SK-N-SH (cell line): ENCODE measurements at regions not wholly inside any gene's neighbourhood (a gene's known extent, or its start where the extent isn't known, plus 50 kb on each side); places are given as distances from the start of the nearest gene placed in this dataset.

Experiments
- CTCF ChIA-PET: fragments of 300-600, 350-600 bp; formaldehyde crosslinking; extraction: SDS; loops from one replicate; lab custom pipeline; 2021; lab: Yijun Ruan, JAX
- POLR2A ChIA-PET: fragments of 350-600 bp; sonication (Branson Sonifier 250); formaldehyde crosslinking; extraction: SDS; loops from one replicate; lab custom pipeline; 2020; ENCODE audit warnings: antibody characterized with exemption, inconsistent platforms; lab: Yijun Ruan, JAX
- DNase-seq: peaks from one replicate; pipeline ENCODE4 v3.0.0; 2012
- H2AFZ ChIP-seq: fragments of 200-600 bp; sonication (generic); 2 replicates; pipeline ENCODE4 v1.8.1; 2016; ENCODE audit warnings: antibody characterized with exemption, mild to moderate bottlenecking, low read depth
- H3F3A ChIP-seq: fragments of 200-600 bp; sonication (generic); replicated peaks from 2 replicates; pipeline ENCODE3; 2016; ENCODE audit warnings: antibody characterized with exemption, mild to moderate bottlenecking; ENCODE audit not compliant: insufficient read depth
- H3K27ac ChIP-seq, 2 experiments: fragments of 200-500 bp in 1 of 2; fragments of 200-600 bp in 1 of 2; sonication (Bioruptor generic) in 1 of 2; sonication (generic), shearing (Covaris generic) in 1 of 2; 2 replicates each; pipeline versions ENCODE4 v1.5.1 to v1.6.1; 2014 to 2016; ENCODE audit warnings: low read depth in 2 of 2, inconsistent platforms in 1 of 2, low read length in 1 of 2, mild to moderate bottlenecking in 1 of 2, mixed read lengths in 1 of 2
- H3K27me3 ChIP-seq: fragments of 200-600 bp; sonication (generic), shearing (Covaris generic); 2 replicates; pipeline ENCODE4 v1.6.1; 2016; ENCODE audit warnings: mixed run types; ENCODE audit not compliant: insufficient read depth
- H3K36me3 ChIP-seq, 2 experiments: fragments of 200-500 bp in 1 of 2; fragments of 200-600 bp in 1 of 2; sonication (Bioruptor generic) in 1 of 2; sonication (generic) in 1 of 2; replicated peaks in 1 of 2; 2 replicates each; pipeline versions ENCODE3 to v1.5.1; 2014 to 2016; ENCODE audit warnings: low read length in 1 of 2, mild to moderate bottlenecking in 1 of 2; ENCODE audit not compliant: insufficient read depth in 2 of 2, control insufficient read depth in 1 of 2
- H3K4me1 ChIP-seq, 2 experiments: fragments of 200-500 bp in 1 of 2; fragments of 200-600 bp in 1 of 2; sonication (Bioruptor generic) in 1 of 2; sonication (generic), shearing (Covaris generic) in 1 of 2; 2 replicates each; pipeline versions ENCODE4 v1.5.1 to v1.6.1; 2014 to 2016; ENCODE audit warnings: low read depth in 1 of 2, low read length in 1 of 2, mixed run types in 1 of 2; ENCODE audit not compliant: insufficient read depth in 2 of 2, control insufficient read depth in 1 of 2
- H3K4me2 ChIP-seq: fragments of 200-600 bp; sonication (generic), shearing (Covaris generic); 2 replicates; pipeline ENCODE4 v1.6.1; 2017; ENCODE audit warnings: mixed run types
- H3K4me3 ChIP-seq, 2 experiments: fragments of 200-500 bp in 1 of 2; fragments of 200-600 bp in 1 of 2; sonication (Bioruptor generic) in 1 of 2; sonication (generic), shearing (Covaris generic) in 1 of 2; 2 replicates each; pipeline versions ENCODE4 v1.5.1 to v1.8.1; 2014 to 2016; ENCODE audit warnings: low read depth in 2 of 2, inconsistent platforms in 1 of 2, low read length in 1 of 2, mild to moderate bottlenecking in 1 of 2, mixed read lengths in 1 of 2, moderate library complexity in 1 of 2
- H3K79me2 ChIP-seq: fragments of 200-600 bp; sonication (generic); 2 replicates; pipeline ENCODE4 v1.8.1; 2017; ENCODE audit warnings: mild to moderate bottlenecking; ENCODE audit not compliant: insufficient read depth
- H3K9ac ChIP-seq: fragments of 200-600 bp; sonication (generic); 2 replicates; pipeline ENCODE4 v1.6.1; 2017; ENCODE audit warnings: mixed run types
- H3K9me2 ChIP-seq: fragments of 200-600 bp; sonication (generic); 2 replicates; pipeline ENCODE4 v1.6.1; 2017; ENCODE audit warnings: mixed run types
- H3K9me3 ChIP-seq: fragments of 200-600 bp; sonication (generic); 2 replicates; pipeline ENCODE4 v1.6.1; 2017; ENCODE audit warnings: mixed run types, mild to moderate bottlenecking, moderate library complexity
- H4K20me1 ChIP-seq: fragments of 200-600 bp; sonication (generic); 2 replicates; pipeline ENCODE4 v1.6.1; 2017; ENCODE audit warnings: mild to moderate bottlenecking, mixed run types; ENCODE audit not compliant: insufficient read depth
- CHD2 ChIP-seq: fragments of 150-350 bp; IDR thresholded peaks from 2 replicates; pipeline ENCODE4 v1.6.1; 2018; ENCODE audit warnings: low read length; ENCODE audit not compliant: partially characterized antibody
- GABPA ChIP-seq: IDR thresholded peaks from 2 replicates; pipeline ENCODE4 v1.4.0; 2012; ENCODE audit warnings: low read depth, mild to moderate bottlenecking
- GATA2 ChIP-seq: sonication (generic); formaldehyde crosslinking; IDR thresholded peaks from 2 replicates; pipeline ENCODE4 v1.5.0; 2020; ENCODE audit warnings: mild to moderate bottlenecking, missing genetic modification reagents
- MEF2A ChIP-seq: IDR thresholded peaks from 2 replicates; pipeline ENCODE4 v1.4.0; 2012; ENCODE audit warnings: low read depth, borderline replicate concordance
- MXI1 ChIP-seq: IDR thresholded peaks from 2 replicates; pipeline ENCODE4 v1.6.1; 2012; ENCODE audit warnings: mild to moderate bottlenecking, low read depth, low read length, improper control_type of control experiment
- RAD21 ChIP-seq: IDR thresholded peaks from 2 replicates; pipeline ENCODE4 v1.6.1; 2012; ENCODE audit warnings: mild to moderate bottlenecking, low read length
- RXRA ChIP-seq: IDR thresholded peaks from 2 replicates; pipeline ENCODE4 v1.4.0; 2012; ENCODE audit warnings: low read depth, mild to moderate bottlenecking, borderline replicate concordance
- SIN3A ChIP-seq: IDR thresholded peaks from 2 replicates; pipeline ENCODE4 v1.6.1; 2012; ENCODE audit warnings: low read depth, mild to moderate bottlenecking, low read length, moderate library complexity, borderline replicate concordance
- SMC3 ChIP-seq: IDR thresholded peaks from 2 replicates; pipeline ENCODE4 v1.6.1; 2012; ENCODE audit warnings: low read depth, low read length, improper control_type of control experiment
- TAF1 ChIP-seq: IDR thresholded peaks from 2 replicates; pipeline ENCODE4 v1.6.1; 2012; ENCODE audit warnings: low read depth, mild to moderate bottlenecking, low read length, moderate library complexity, borderline replicate concordance
- TCF12 ChIP-seq: IDR thresholded peaks from 2 replicates; pipeline ENCODE4 v1.4.0; 2012
- TEAD4 ChIP-seq: IDR thresholded peaks from 2 replicates; pipeline ENCODE4 v1.4.0; 2012; ENCODE audit warnings: mild to moderate bottlenecking, borderline replicate concordance; ENCODE audit not compliant: insufficient read depth
- USF2 ChIP-seq: fragments of 150-350 bp; IDR thresholded peaks from 2 replicates; pipeline ENCODE4 v1.6.1; 2017; ENCODE audit warnings: antibody characterized with exemption, low read length, low read depth, borderline replicate concordance
- ZBTB33 ChIP-seq: IDR thresholded peaks from 2 replicates; pipeline ENCODE4 v1.4.0; 2012; ENCODE audit warnings: low read depth, borderline replicate concordance
- WGBS: methylation state at CpG from one replicate; pipeline ENCODE4 v1.1.6; 2017; ENCODE audit warnings: low lambda C conversion rate; 5-methylcytosine and 5-hydroxymethylcytosine counted together
- TF ChIP-seq, protein P1 (sequence below): IDR thresholded peaks from 2 replicates; pipeline ENCODE4 v1.6.1; 2012; ENCODE audit warnings: mild to moderate bottlenecking, low read depth, low read length, moderate library complexity
- TF ChIP-seq, protein P2 (sequence below): IDR thresholded peaks from 2 replicates; pipeline ENCODE4 v1.4.0; 2012; ENCODE audit warnings: low read depth

- Histone ChIP-seq H3K9me2 (no peaks in the 10 kb centered on the region), H3K4me1 (peaks cover 0 to under 1% of the 10 kb centered on the region in 2 experiments; a peak in 1 of 4 replicates), H3K36me3 (no peaks in the 10 kb centered on the region), H2AFZ (no peak overlapping the region), H3K4me3 (no peak overlapping the region), H3K27ac (no peak overlapping the region), H3K9ac (no peak overlapping the region), H3K27me3 (no peaks in the 10 kb centered on the region), H4K20me1 (no peaks in the 10 kb centered on the region), H3K4me2 (no peak overlapping the region), H3F3A (no peaks in the 10 kb centered on the region), H3K9me3 (no peaks in the 10 kb centered on the region; the same call in 1 of the 2 replicates), H3K79me2 (no peaks in the 10 kb centered on the region)
- TF ChIP-seq USF2 (no peak), GABPA (no peak), TCF12 (no peak), GATA2 (no peak), SIN3A (no peak), ZBTB33 (no peak), TEAD4 (no peak), MXI1 (no peak)
- TF ChIP-seq, protein P1, sequence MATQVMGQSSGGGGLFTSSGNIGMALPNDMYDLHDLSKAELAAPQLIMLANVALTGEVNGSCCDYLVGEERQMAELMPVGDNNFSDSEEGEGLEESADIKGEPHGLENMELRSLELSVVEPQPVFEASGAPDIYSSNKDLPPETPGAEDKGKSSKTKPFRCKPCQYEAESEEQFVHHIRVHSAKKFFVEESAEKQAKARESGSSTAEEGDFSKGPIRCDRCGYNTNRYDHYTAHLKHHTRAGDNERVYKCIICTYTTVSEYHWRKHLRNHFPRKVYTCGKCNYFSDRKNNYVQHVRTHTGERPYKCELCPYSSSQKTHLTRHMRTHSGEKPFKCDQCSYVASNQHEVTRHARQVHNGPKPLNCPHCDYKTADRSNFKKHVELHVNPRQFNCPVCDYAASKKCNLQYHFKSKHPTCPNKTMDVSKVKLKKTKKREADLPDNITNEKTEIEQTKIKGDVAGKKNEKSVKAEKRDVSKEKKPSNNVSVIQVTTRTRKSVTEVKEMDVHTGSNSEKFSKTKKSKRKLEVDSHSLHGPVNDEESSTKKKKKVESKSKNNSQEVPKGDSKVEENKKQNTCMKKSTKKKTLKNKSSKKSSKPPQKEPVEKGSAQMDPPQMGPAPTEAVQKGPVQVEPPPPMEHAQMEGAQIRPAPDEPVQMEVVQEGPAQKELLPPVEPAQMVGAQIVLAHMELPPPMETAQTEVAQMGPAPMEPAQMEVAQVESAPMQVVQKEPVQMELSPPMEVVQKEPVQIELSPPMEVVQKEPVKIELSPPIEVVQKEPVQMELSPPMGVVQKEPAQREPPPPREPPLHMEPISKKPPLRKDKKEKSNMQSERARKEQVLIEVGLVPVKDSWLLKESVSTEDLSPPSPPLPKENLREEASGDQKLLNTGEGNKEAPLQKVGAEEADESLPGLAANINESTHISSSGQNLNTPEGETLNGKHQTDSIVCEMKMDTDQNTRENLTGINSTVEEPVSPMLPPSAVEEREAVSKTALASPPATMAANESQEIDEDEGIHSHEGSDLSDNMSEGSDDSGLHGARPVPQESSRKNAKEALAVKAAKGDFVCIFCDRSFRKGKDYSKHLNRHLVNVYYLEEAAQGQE, result no peak
- ChIA-PET CTCF (no interaction called here), POLR2A (no interaction called here)
- WGBS, result 32% methylated on average over 5 of the region's 5 CpGs
- no peak for DNase-seq
These were observed 253.1 kb upstream of the POM121L12 start for GRCh38 chr7:52782348-52782747.

- TF ChIP-seq, protein P2, sequence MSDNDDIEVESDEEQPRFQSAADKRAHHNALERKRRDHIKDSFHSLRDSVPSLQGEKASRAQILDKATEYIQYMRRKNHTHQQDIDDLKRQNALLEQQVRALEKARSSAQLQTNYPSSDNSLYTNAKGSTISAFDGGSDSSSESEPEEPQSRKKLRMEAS, result no peak
- TF ChIP-seq RAD21, result no peak
- no peak for TF ChIP-seq RXRA
- TF ChIP-seq MEF2A, result no peak
- TF ChIP-seq CHD2, result no peak
- no peak for TF ChIP-seq SMC3
- TF ChIP-seq TAF1, result no peak
- no peak for TF ChIP-seq ZBTB33
- ChIA-PET POLR2A (no interaction called here), CTCF (no interaction called here)
- Histone ChIP-seq H3K4me2 (no peak overlapping the region), H3K27me3 (no peaks in the 10 kb centered on the region), H3K36me3 (no peaks in the 10 kb centered on the region), H4K20me1 (no peaks in the 10 kb centered on the region), H3K27ac (no peak overlapping the region), H2AFZ (no peak overlapping the region), H3K79me2 (no peaks in the 10 kb centered on the region), H3F3A (no peaks in the 10 kb centered on the region), H3K4me3 (no peak overlapping the region), H3K9ac (no peak overlapping the region), H3K9me2 (no peaks in the 10 kb centered on the region), H3K4me1 (peaks cover 0 to 3% of the 10 kb centered on the region in 2 experiments; a peak in 2 of 4 replicates), H3K9me3 (no peaks in the 10 kb centered on the region; the same call in 1 of the 2 replicates)
- no peak for DNase-seq
- 32% methylated on average over 4 of the region's 4 CpGs for WGBS
These were observed 254.2 kb upstream of the POM121L12 start for GRCh38 chr7:52781250-52781649.
